H1 (cell line): ENCODE measurements at regions not wholly inside any gene's neighbourhood (a gene's known extent, or its start where the extent isn't known, plus 50 kb on each side); places are given as distances from the start of the nearest gene placed in this dataset.

ENCODE experiments used
- RAD21 ChIP-seq, 2 experiments: IDR thresholded peaks in 1 of 2; conservative IDR thresholded peaks in 1 of 2; 2 replicates each; pipeline ENCODE4 v1.6.1; 2011; ENCODE audit warnings: low read depth in 2 of 2, low read length in 2 of 2, improper control_type of control experiment in 1 of 2, inconsistent platforms in 1 of 2, mild to moderate bottlenecking in 1 of 2, moderate library complexity in 1 of 2
- YY1 ChIP-seq: IDR thresholded peaks from 2 replicates; pipeline ENCODE4 v1.6.1; 2011; ENCODE audit warnings: low read depth, mild to moderate bottlenecking, low read length

GRCh38 chr4:123856689-123857545 is 460.3 kb downstream of the SPRY1 start (continued):
- TF ChIP-seq YY1 (0 out of 2 replicates have a peak, but pooled peaks have one; percentile 45), RAD21 (IDR thresholded peaks at IDR 0.05 in 1 of 2, conservative IDR thresholded peaks at IDR 0.05 in 1 of 2; ENCODE audit: low read depth in 2 of 2, low read length in 2 of 2) (peak; percentile 3 to 28; a peak in 2 of 4 replicates)
